ENCODE measurements at regions not wholly inside any gene's neighbourhood (a gene's known extent, or its start where the extent isn't known, plus 50 kb on each side); places are given as distances from the start of the nearest gene placed in this dataset.

- H3K27me3 ChIP-seq (ENCODE audit: low read length) = no peaks in the 10 kb centered on the region
- H3K4me3 ChIP-seq (ENCODE audit: insufficient read depth, low read length, poor library complexity, severe bottlenecking) = no peak overlapping the region
- no peaks in the 10 kb centered on the region for H4K20me1 ChIP-seq (ENCODE audit: low read depth, low read length)
- no peak overlapping the region for H3K4me2 ChIP-seq (ENCODE audit: low read depth, low read length, poor library complexity, severe bottlenecking)
- no peaks in the 10 kb centered on the region for H3K79me2 ChIP-seq (ENCODE audit: insufficient read depth, low read length)
- no peaks in the 10 kb centered on the region for H3K36me3 ChIP-seq (ENCODE audit: low read length)
- H3K27ac ChIP-seq (ENCODE audit: low read depth, low read length) = no peak overlapping the region
- H3K9ac ChIP-seq (ENCODE audit: low read length) = no peak overlapping the region
- no peak for TF ChIP-seq CTCF (IDR thresholded peaks at IDR 0.05; ENCODE audit: insufficient read depth, low read length, poor library complexity, severe bottlenecking)
- TF ChIP-seq EZH2phosphoT487 (conservative IDR thresholded peaks at IDR 0.05; ENCODE audit: low read length) = no peak
- no peak overlapping the region for H2AFZ ChIP-seq (ENCODE audit: low read depth, low read length, severe bottlenecking)
- H3K9me2 ChIP-seq (replicated peaks; ENCODE audit: insufficient read depth, low read length) = no peaks in the 10 kb centered on the region
- no peaks in the 10 kb centered on the region for H3K9me3 ChIP-seq (ENCODE audit: insufficient read depth, low read length)
- H3F3A ChIP-seq (ENCODE audit: insufficient read depth) = no peaks in the 10 kb centered on the region
Measured at GRCh38 chr2:129067070-129067469, 748.4 kb upstream of the HS6ST1 start.

- no peaks in the 10 kb centered on the region for H3K9me2 ChIP-seq (replicated peaks; ENCODE audit: insufficient read depth, low read length)
- no peak overlapping the region for H3K4me2 ChIP-seq (ENCODE audit: low read depth, low read length, poor library complexity, severe bottlenecking)
- no peaks in the 10 kb centered on the region for H3F3A ChIP-seq (ENCODE audit: insufficient read depth)
- H3K9ac ChIP-seq (ENCODE audit: low read length) = no peak overlapping the region
- no peaks in the 10 kb centered on the region for H3K36me3 ChIP-seq (ENCODE audit: low read length)
- H2AFZ ChIP-seq (ENCODE audit: low read depth, low read length, severe bottlenecking) = no peak overlapping the region
- no peaks in the 10 kb centered on the region for H3K79me2 ChIP-seq (ENCODE audit: insufficient read depth, low read length)
- H3K27me3 ChIP-seq (ENCODE audit: low read length) = no peaks in the 10 kb centered on the region
- H3K9me3 ChIP-seq (ENCODE audit: insufficient read depth, low read length) = no peaks in the 10 kb centered on the region
- no peak overlapping the region for H3K27ac ChIP-seq (ENCODE audit: low read depth, low read length)
- TF ChIP-seq EZH2phosphoT487 (conservative IDR thresholded peaks at IDR 0.05; ENCODE audit: low read length) = no peak
- TF ChIP-seq CTCF (IDR thresholded peaks at IDR 0.05; ENCODE audit: insufficient read depth, low read length, poor library complexity, severe bottlenecking) = no peak
- no peaks in the 10 kb centered on the region for H4K20me1 ChIP-seq (ENCODE audit: low read depth, low read length)
- H3K4me3 ChIP-seq (ENCODE audit: insufficient read depth, low read length, poor library complexity, severe bottlenecking) = no peak overlapping the region
Measured at GRCh38 chr2:129067953-129068352, 749.3 kb upstream of the HS6ST1 start.

- Histone ChIP-seq H3K79me2 (ENCODE audit: insufficient read depth, low read length) (no peaks in the 10 kb centered on the region), H3K27me3 (ENCODE audit: low read length) (no peaks in the 10 kb centered on the region), H4K20me1 (ENCODE audit: low read depth, low read length) (no peaks in the 10 kb centered on the region), H3F3A (ENCODE audit: insufficient read depth) (no peaks in the 10 kb centered on the region), H3K4me3 (ENCODE audit: insufficient read depth, low read length, poor library complexity, severe bottlenecking) (no peak overlapping the region), H3K9me2 (replicated peaks; ENCODE audit: insufficient read depth, low read length) (no peaks in the 10 kb centered on the region), H2AFZ (ENCODE audit: low read depth, low read length, severe bottlenecking) (no peak overlapping the region), H3K4me2 (ENCODE audit: low read depth, low read length, poor library complexity, severe bottlenecking) (no peak overlapping the region), H3K36me3 (ENCODE audit: low read length) (no peaks in the 10 kb centered on the region), H3K9ac (ENCODE audit: low read length) (no peak overlapping the region), H3K9me3 (ENCODE audit: insufficient read depth, low read length) (no peaks in the 10 kb centered on the region), H3K27ac (ENCODE audit: low read depth, low read length) (no peak overlapping the region)
- TF ChIP-seq CTCF (IDR thresholded peaks at IDR 0.05; ENCODE audit: insufficient read depth, low read length, poor library complexity, severe bottlenecking) (no peak), EZH2phosphoT487 (conservative IDR thresholded peaks at IDR 0.05; ENCODE audit: low read length) (no peak)
Measured at GRCh38 chr2:129068543-129068942, 749.9 kb upstream of the HS6ST1 start.
